MM.1S (cell line): ENCODE measurements at regions not wholly inside any gene's neighbourhood (a gene's known extent, or its start where the extent isn't known, plus 50 kb on each side); places are given as distances from the start of the nearest gene placed in this dataset.

Experiments
- DNase-seq: peaks from one replicate; pipeline ENCODE4 v3.0.0-alpha.2; 2015
- H2AFZ ChIP-seq: fragments of 300-600 bp; sonication (generic); 2 replicates; pipeline ENCODE4 v1.6.0; 2016; ENCODE audit warnings: antibody characterized with exemption, low read length
- H3F3A ChIP-seq: fragments of 300-600 bp; sonication (generic); 2 replicates; pipeline ENCODE4 v1.6.1; 2016; ENCODE audit warnings: mild to moderate bottlenecking, antibody characterized with exemption, low read length, moderate library complexity, mixed read lengths; ENCODE audit not compliant: insufficient read depth
- H3K27ac ChIP-seq: fragments of 300-600 bp; sonication (generic); 2 replicates; pipeline ENCODE4 v1.5.1; 2016; ENCODE audit warnings: mild to moderate bottlenecking, low read length
- H3K27me3 ChIP-seq: fragments of 300-600 bp; sonication (generic); replicated peaks from 2 replicates; pipeline ENCODE4 v1.6.0; 2016; ENCODE audit warnings: low read length; ENCODE audit not compliant: insufficient read depth
- H3K36me3 ChIP-seq: fragments of 300-600 bp; sonication (generic); replicated peaks from 2 replicates; pipeline ENCODE4 v1.6.1; 2016; ENCODE audit warnings: mild to moderate bottlenecking, low read length, mixed read lengths; ENCODE audit not compliant: insufficient read depth
- H3K4me1 ChIP-seq: fragments of 300-600 bp; sonication (generic); 2 replicates; pipeline ENCODE4 v1.6.1; 2016; ENCODE audit warnings: low read length, mixed read lengths
- H3K4me2 ChIP-seq: fragments of 300-600 bp; sonication (generic); 2 replicates; pipeline ENCODE4 v1.6.0; 2016; ENCODE audit warnings: low read depth, low read length
- H3K4me3 ChIP-seq: fragments of 300-600 bp; sonication (generic); 2 replicates; pipeline ENCODE4 v1.5.1; 2016; ENCODE audit warnings: low read length, mixed read lengths
- H3K79me2 ChIP-seq: fragments of 300-600 bp; sonication (generic); 2 replicates; pipeline ENCODE4 v1.6.1; 2016; ENCODE audit warnings: mixed run types, low read length, mixed read lengths
- H3K9ac ChIP-seq: fragments of 300-600 bp; sonication (generic); 2 replicates; pipeline ENCODE4 v1.6.1; 2016; ENCODE audit warnings: low read length, mixed read lengths
- H3K9me2 ChIP-seq: fragments of 300-600 bp; sonication (generic); replicated peaks from 2 replicates; pipeline ENCODE4 v1.6.1; 2016; ENCODE audit warnings: mild to moderate bottlenecking, low read length, mixed read lengths; ENCODE audit not compliant: insufficient read depth
- H3K9me3 ChIP-seq: fragments of 300-600 bp; sonication (generic); replicated peaks from 2 replicates; pipeline ENCODE4 v1.6.1; 2016; ENCODE audit warnings: mild to moderate bottlenecking, low read length, mixed read lengths; ENCODE audit not compliant: insufficient read depth
- H4K20me1 ChIP-seq: fragments of 300-600 bp; sonication (generic); 2 replicates; pipeline ENCODE4 v1.6.1; 2016; ENCODE audit warnings: mild to moderate bottlenecking, low read length, moderate library complexity, mixed read lengths; ENCODE audit not compliant: insufficient read depth
- CTCF ChIP-seq: fragments of 300-600 bp; sonication (generic); IDR thresholded peaks from 2 replicates; pipeline ENCODE4 v1.5.1; 2016; ENCODE audit warnings: antibody characterized with exemption, low read length, mixed read lengths
- EZH2 ChIP-seq: fragments of 300-600 bp; sonication (generic); optimal IDR thresholded peaks from 2 replicates; pipeline ENCODE3; 2017; ENCODE audit warnings: low read depth, mild to moderate bottlenecking, antibody characterized with exemption, low read length, mixed read lengths
- EZH2phosphoT487 ChIP-seq: fragments of 300-600 bp; sonication (generic); IDR thresholded peaks from 2 replicates; pipeline ENCODE4 v1.6.1; 2018; ENCODE audit warnings: antibody characterized with exemption, low read length

DNA sequence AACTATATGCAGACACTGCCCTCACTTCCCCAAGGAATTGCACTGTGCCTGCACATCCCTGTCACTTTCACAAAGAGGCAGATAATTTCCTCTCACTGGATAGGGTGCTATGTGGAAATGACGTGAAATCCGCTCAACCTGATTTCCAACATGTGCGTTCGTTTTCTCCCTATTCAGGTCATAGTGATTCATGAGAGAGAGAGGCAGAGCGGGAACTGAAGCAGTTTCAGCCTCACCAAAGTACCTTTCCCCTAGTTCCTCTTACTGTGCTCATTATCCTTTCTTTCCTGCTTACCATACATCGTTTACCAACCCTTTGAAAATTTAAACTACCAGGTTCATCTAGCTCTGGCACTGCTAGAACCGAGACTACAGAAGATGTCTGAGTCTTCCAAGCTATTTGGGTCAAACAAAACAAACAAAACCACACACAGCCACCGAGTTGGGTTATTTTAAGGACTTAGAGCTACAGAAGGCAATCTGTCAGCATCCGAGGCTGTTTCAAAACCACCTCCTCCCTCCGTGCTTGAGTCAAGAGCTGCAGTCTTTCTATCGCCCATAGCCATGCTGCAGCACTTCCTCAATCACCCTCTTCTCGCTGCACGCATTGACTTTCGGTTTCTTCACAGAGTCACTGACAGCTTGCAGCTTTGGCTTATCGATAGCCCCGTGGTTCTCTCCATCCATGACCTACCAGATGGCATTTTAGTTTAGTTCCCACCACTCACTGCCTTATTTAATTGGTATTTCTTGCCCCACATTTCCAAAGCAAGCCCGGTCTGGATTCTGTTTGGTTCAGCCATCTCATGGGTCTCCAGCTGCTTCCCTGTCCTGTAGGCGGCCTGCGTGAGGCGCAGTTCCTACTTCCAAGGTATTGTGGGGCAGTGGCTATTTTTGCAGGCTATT, 1395.8 kb downstream of the EFNB2 start:
- Histone ChIP-seq H3K27ac (peak overlapping the region; percentile 97), H3K9ac (peak overlapping the region; percentile 74), H4K20me1 (no peaks in the 10 kb centered on the region), H3K36me3 (no peaks in the 10 kb centered on the region), H3K4me2 (peak overlapping the region; percentile 90), H3K79me2 (no peaks in the 10 kb centered on the region), H2AFZ (peak overlapping the region; percentile 95), H3K4me3 (peak overlapping the region; percentile 79), H3K9me2 (no peaks in the 10 kb centered on the region), H3K4me1 (0 out of 2 replicates have a peak, but pooled peaks cover 8% of the 10 kb centered on the region), H3K27me3 (no peaks in the 10 kb centered on the region), H3K9me3 (no peaks in the 10 kb centered on the region), H3F3A (peaks cover 17% of the 10 kb centered on the region)
- DNase-seq: peak; percentile 91
- TF ChIP-seq CTCF: peak; percentile 71
- TF ChIP-seq EZH2: no peak
- TF ChIP-seq EZH2phosphoT487: no peak

- H3K27ac ChIP-seq: peak overlapping the region; percentile 97
- H3K4me3 ChIP-seq: peak overlapping the region; percentile 79
- peak overlapping the region; percentile 74 for H3K9ac ChIP-seq
- H3K79me2 ChIP-seq: no peaks in the 10 kb centered on the region
- no peaks in the 10 kb centered on the region for H3K36me3 ChIP-seq
- DNase-seq: peak; percentile 13
- no peaks in the 10 kb centered on the region for H3K9me3 ChIP-seq
- H3K9me2 ChIP-seq: no peaks in the 10 kb centered on the region
- no peaks in the 10 kb centered on the region for H4K20me1 ChIP-seq
- no peaks in the 10 kb centered on the region for H3K27me3 ChIP-seq
- peak overlapping the region; percentile 95 for H2AFZ ChIP-seq
- H3K4me2 ChIP-seq: peak overlapping the region; percentile 90
- no peak for TF ChIP-seq EZH2
- no peak for TF ChIP-seq CTCF
- TF ChIP-seq EZH2phosphoT487: no peak
- H3F3A ChIP-seq: peaks cover 17% of the 10 kb centered on the region
- 0 out of 2 replicates have a peak, but pooled peaks cover 8% of the 10 kb centered on the region for H3K4me1 ChIP-seq
Observed at GRCh38 chr13:105139048-105139379, 1396.4 kb downstream of the EFNB2 start.

DNA sequence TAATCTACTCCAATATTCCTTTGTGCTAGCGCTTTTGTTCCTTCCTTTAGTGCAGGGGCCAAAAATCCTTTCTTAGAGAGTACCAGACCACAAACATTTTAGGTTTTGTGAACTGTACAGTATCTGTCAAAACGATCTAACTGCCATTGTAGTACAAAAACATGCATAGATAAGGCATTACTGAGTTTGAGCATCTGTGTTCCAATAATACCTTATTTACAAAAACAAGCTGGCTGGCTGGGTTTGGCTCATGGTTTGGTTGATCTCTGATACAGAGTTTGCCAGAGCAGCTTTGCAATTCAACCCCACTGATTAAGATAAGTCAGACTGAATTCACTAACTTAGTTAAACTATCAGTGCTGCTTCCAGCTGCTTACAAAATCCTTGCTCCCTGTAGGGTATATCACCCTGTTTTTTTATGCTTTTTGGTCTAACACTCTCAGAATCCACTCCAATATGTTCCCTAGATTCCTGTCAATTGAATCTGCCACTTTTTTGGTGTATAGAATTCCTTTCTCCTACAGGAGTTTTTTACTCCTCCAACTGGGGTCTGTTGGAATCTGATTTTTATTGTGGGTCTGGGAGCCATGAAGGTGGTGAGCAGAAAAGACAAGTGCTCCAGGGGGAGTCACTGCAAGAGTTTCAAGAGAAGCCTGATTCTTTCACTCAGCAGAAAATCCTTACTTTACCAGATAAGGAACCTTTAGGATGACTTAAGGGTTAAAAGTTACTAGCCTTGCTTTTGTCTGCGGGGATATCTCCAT, 1399.4 kb downstream of the EFNB2 start:
- H3K27ac ChIP-seq: no peak overlapping the region
- no peak overlapping the region for H3K4me3 ChIP-seq
- TF ChIP-seq EZH2 (no peak), CTCF (no peak), EZH2phosphoT487 (no peak)
- no peaks in the 10 kb centered on the region for H3K9me3 ChIP-seq
- no peaks in the 10 kb centered on the region for H4K20me1 ChIP-seq
- no peak overlapping the region for H3K9ac ChIP-seq
- H2AFZ ChIP-seq: no peak overlapping the region
- H3F3A ChIP-seq: peaks cover 17% of the 10 kb centered on the region
- no peak overlapping the region for H3K4me2 ChIP-seq
- H3K4me1 ChIP-seq: 0 out of 2 replicates have a peak, but pooled peaks cover 8% of the 10 kb centered on the region
- DNase-seq: no peak
- H3K27me3 ChIP-seq: no peaks in the 10 kb centered on the region
- H3K36me3 ChIP-seq: no peaks in the 10 kb centered on the region
- no peaks in the 10 kb centered on the region for H3K79me2 ChIP-seq
- no peaks in the 10 kb centered on the region for H3K9me2 ChIP-seq
